HG02571 (cell line): ENCODE measurements at regions not wholly inside any gene's neighbourhood (a gene's known extent, or its start where the extent isn't known, plus 50 kb on each side); places are given as distances from the start of the nearest gene placed in this dataset.
"Not testable (repeated sequence)": the region's sequence is repeated elsewhere in the genome, so short reads cannot be mapped to it uniquely, and the experiment has no call there.

Experiments
- ATAC-seq: cut with Tn5 transposase; IDR thresholded peaks from one replicate; pipeline ENCODE4 v1.9.1; 2021; ENCODE audit warnings: mild to moderate bottlenecking, moderate library complexity; ENCODE audit not compliant: unreplicated experiment

- not testable (repeated sequence) for ATAC-seq
Observed at GRCh38 chr14:106658066-106658860, 1131.9 kb downstream of the TMEM121 start.

DNA sequence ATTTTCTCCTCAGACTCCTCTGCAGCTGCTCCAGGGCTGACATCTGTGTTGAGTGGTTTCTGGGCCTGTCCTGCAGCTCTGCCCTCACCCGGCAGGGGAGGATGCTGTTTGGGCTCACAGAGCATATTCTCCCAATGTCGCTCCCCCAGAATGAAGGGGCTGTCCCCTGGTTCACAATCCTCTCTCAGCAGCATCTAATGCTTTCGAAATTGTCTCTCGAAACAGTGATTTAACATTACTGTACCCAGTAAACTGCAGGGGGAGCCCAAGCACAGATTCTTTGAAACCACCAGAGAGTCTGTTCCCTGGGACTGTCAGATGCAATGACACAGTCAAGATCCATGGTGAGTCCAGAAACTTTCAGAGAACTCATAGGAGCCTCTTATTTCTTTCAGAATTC, 1135.2 kb downstream of the TMEM121 start:
- ATAC-seq, result not testable (repeated sequence)

GRCh38 chr14:106662936-106663550, 1136.7 kb downstream of the TMEM121 start:
- no peak for ATAC-seq

DNA sequence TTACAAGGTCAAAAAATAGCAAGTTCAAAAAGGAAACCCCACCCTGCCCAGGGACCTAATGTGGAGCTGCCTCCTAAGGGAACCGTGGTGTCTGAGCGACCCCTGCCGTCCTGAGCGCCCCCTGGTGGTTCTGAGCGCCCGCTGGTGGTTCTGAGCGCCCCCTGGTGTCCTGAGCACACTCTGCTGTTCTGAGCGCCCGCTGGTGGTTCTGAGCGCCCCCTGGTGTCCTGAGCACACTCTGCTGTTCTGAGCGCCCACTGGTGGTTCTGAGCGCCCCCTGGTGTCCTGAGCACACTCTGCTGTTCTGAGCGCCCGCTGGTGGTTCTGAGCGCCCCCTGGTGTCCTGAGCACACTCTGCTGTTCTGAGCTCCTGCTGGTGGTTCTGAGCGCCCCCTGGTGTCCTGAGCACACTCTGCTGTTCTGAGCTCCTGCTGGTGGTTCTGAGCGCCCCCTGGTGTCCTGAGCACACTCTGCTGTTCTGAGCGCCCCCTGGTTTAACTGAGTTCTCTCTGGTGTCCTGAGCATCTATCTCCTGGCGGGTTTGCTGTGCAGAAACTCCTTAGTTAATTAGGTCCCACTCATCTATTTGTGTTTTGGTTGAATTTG, 1137.5 kb downstream of the TMEM121 start:
- ATAC-seq, result not testable (repeated sequence)

DNA sequence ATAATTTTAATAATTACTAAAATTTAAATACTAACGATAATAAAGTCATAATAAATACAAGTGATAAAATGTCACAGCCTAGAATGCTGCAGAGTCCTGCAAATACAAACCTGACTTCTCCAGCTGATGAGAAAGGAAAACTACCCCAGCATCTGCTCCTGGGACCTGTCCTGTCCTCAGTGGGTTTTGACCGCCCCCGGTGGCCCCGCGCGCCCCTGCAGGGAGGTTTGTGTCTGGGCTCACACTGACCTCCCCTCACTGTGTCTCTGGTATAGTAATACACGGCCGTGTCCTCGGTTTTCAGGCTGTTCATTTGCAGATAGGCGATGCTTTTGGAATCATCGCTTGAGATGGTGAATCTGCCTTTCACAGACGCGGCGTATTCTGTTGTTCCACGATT, 1139.4 kb downstream of the TMEM121 start:
- ATAC-seq, result no peak

DNA sequence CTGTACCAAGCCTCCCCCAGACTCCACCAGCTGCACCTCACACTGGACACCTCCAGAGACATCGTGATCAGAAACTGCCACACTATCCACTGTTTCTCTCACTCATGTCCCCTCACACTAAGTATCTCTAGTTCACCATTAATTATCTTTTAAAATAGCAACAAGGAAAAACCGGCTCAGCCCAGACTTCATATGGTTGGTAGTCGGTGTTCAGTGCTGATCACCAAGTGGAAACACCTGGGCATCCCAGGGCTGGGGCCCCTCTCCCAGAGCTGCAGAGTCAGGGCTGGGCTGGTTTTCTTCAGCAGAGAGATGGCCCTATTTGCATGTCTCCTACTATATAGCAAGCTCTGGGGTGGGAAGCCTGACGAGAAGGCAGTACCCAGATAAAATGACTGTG, 1140.0 kb downstream of the TMEM121 start:
- ATAC-seq, result no peak

GRCh38 chr14:106670011-106670410, 1143.6 kb downstream of the TMEM121 start:
- no peak for ATAC-seq

DNA sequence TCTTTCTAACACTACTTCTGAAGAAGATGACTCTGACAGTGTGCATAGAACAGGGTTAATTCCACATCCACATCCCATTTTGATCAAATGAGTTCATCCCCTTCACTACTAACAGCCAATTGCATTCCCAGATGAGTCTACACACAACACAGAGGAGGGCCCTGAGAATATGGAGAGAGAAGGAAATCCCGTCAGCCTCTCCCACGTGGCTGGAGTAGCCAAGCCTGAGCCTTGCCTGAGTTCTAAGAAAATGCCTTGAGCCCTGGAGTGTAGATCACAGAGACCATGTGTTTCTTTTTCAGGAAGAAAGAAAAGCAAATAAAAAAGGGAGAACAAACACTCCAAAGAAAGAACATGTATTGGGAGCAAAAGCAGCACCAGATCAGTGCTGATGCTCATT, 1147.7 kb downstream of the TMEM121 start:
- ATAC-seq, result not testable (repeated sequence)

DNA sequence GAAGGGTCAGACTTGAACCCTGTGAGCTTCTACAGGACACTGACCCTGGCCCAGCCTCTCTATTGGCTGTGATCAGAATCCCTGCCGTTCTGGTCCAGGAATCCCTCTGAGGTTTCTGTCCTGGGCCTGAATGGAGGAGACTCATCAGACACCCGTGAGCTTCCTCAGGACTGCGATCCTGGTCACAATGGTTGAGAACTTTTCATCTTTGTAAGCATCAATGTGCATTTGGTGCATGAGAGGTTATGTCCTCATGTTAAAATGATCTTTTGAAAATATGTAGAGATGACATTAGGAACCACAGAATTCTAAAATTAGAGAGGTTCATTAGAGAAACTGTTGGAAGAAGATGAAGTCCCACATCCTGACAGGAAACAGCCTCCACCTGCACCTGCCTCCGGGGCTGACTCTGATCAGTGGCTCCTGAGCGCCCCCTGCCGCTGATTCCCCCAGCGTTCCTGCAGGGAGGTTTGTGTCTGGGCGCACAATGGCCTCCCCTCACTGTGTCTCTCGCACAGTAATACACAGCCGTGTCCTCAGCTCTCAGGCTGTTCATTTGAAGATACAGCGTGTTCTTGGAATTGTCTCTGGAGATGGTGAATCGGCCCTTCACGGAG, 1148.2 kb downstream of the TMEM121 start:
- ATAC-seq, result not testable (repeated sequence)

DNA sequence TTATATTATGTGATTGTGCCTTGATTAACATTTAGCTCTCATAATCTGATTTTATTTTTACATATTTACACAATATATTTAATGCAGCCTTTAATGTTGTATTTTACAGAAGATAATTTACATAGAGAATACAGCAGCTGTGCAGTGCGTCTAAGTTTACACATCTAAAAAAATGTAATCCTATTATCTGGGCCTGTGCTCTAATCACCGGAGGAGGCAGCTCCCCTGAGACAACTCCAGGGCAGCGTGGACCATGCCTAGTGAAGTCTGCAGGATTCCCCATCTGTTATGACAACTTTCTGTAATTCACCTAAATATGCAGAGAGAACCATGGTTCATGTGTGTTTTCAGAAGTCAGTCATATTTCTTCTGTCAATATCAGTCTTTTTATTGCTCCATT, 1149.3 kb downstream of the TMEM121 start:
- not testable (repeated sequence) for ATAC-seq

DNA sequence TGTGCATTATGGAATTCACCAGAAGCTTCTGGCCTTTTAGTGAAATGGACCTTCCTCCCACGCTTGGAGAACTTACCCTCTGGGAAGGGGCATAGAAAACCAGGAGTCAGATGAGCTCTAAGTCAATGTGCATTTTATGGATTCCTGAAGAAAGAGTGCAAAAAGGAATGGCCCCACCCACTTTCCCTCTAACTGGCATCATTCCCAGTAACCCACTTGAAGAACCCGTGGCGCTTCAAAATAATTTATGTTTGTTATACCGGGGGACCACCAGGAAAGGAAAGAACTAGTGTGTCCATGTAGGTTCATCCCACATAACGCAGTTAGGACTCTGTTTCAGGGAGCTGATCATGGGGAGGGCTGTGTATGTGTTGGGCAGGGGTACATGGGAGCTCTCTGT, 1153.4 kb downstream of the TMEM121 start:
- no peak for ATAC-seq

DNA sequence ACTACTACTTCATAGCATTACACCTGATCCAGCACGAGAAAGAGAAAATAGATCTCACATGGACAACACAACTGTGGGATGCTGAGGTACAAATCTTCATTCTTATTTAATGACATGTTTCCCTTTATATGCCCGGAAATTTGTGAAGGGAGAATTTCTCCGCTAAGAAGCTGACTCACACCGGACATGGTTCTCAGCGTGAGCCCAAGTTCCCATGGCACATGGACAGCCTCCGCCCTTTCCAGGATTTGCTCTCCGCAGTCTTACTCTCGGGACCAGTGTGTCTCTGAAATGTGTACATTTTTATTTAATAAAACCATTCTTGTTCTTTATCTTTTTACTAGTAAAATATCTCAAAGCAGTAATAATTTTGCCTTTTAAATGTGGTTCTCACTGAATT, 1154.8 kb downstream of the TMEM121 start:
- no peak for ATAC-seq

GRCh38 chr14:106681568-106681967, 1155.2 kb downstream of the TMEM121 start:
- no peak for ATAC-seq

- ATAC-seq, result no peak
Observed at GRCh38 chr14:106683631-106684030, 1157.2 kb downstream of the TMEM121 start.

DNA sequence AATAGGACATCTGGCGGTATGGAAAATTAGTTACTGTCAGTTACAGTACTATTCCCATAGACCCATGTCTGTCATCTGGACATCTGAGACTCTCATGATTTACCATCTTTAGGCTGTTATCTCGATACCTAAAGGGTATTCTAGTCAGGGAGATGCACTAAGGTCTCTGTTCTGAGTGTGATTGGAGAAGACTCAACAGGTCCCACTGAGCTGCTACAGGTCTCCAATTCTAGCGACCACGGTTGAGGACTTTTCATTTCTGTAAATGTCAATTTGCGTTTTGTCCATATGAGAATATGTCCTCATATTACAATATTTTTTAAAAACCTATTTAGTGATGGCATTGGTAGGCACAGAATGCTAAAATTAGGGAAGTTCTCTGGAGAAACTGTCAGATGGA, 1160.2 kb downstream of the TMEM121 start:
- ATAC-seq, result no peak

GRCh38 chr14:106690333-106690891, 1164.0 kb downstream of the TMEM121 start:
- ATAC-seq, result no peak

GRCh38 chr14:106691601-106692291, 1165.4 kb downstream of the TMEM121 start:
- peak; percentile 47 for ATAC-seq

DNA sequence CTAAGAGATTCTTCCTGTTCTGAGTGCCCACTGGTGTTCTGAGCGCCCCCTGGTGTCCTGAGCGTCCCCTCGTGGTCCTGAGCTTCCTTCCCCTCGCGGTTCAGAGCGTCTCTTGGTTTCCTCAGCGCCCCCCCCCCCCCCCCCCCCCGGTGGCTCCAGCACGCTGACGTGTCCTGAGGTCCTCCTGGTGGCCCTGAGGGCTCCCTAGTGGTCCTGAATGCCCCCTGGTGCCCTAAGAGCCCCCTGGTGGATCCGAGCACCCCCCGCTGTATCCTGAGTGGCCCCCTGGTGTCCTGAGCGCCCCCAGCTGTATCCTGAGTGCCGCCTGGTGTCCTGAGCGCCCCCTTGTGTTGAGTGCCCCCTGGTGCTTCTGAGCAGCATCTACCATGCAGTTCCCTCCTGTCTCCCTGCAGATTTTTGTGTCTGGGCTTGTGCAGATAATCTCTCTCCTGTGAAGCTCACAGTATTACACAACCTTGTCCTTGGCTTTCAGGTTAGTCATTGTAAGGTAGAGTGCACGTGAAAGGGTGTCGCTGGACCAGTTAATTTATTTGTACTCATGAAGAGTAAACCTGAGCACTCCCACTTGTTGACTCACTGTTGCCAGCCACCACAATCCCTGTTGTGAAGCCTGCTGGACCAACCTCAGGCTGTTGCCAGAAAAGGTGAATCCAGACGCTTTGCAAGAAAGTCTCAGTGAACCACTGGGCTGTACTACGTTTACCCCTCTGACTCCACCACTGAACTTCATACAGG, 1168.4 kb downstream of the TMEM121 start:
- ATAC-seq, result peak; percentile 46

DNA sequence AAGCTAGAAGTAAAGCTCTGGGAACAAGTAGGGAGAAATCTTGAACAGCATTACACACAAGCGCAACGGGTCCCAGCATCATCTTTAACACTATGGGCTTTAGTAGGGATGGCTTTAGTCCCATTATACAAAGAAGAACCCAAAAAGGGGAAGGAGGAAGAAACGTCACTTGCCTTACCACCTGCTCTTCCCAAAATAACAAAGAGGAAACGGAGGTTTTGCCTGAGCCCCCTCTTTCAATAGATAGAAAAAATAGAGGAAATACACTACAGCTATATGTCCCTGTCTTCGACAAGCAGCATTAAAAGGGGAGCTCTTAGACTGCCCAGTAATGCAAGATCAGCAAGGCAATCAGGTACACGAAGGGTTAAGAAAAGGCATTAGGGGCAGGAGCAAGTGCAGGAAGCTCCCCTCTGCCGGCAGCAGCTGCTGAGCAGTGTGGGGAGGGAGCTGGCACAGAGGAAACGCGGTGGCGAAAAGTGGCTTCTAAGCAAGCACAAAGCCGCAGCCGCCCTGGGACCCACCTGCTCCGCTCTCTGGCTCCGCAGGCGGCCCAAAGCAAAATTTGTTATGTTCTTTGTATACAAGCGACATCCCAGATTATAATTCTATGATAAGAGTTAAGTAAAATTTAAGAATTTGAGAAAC, 1172.4 kb downstream of the TMEM121 start:
- ATAC-seq, result not testable (repeated sequence)
